Gastroesophageal sphincter (tissue), 4 donors: ENCODE measurements at regions not wholly inside any gene's neighbourhood (a gene's known extent, or its start where the extent isn't known, plus 50 kb on each side); places are given as distances from the start of the nearest gene placed in this dataset.

Experiments used
- ATAC-seq: fragments of 150-250 bp; one replicate; pipeline ENCODE4 v1.9.1; 2016; ENCODE audit warnings: mild to moderate bottlenecking, moderate library complexity
- H3K27ac ChIP-seq, 4 donors: fragments of 200-600 bp; sonication (generic) in 3 of 4; 1 replicate in 3 of 4; 2 replicates in 1 of 4; pipeline ENCODE4 v1.5.1; 2016 to 2019
- H3K27me3 ChIP-seq: fragments of 200-600 bp; sonication (generic); one replicate; pipeline ENCODE4 v1.5.1; 2019
- H3K36me3 ChIP-seq, 2 donors: fragments of 200-600 bp; sonication (generic); one replicate each; pipeline ENCODE4 v1.5.1; 2019; ENCODE audit warnings: control low read depth in 1 of 2
- H3K4me1 ChIP-seq, 3 donors: fragments of 200-600 bp; sonication (generic); 1 replicate in 2 of 3; 2 replicates in 1 of 3; pipeline ENCODE4 v1.5.1; 2016 to 2019; ENCODE audit warnings: control low read depth in 2 of 3
- H3K4me3 ChIP-seq, 2 donors: fragments of 200-600 bp; sonication (generic); one replicate each; pipeline ENCODE4 v1.5.1; 2019; ENCODE audit warnings: mild to moderate bottlenecking in 1 of 2, moderate library complexity in 1 of 2
- H3K9me3 ChIP-seq, 3 donors: fragments of 200-600 bp; sonication (generic); one replicate each; pipeline ENCODE4 v1.5.1; 2017 to 2019; ENCODE audit warnings: control low read depth in 2 of 3
- EP300 ChIP-seq: sonication (generic); formaldehyde crosslinking; IDR thresholded peaks from one replicate; pipeline ENCODE4 v1.6.1; 2017; ENCODE audit warnings: antibody characterized with exemption, mild to moderate bottlenecking
- POLR2A ChIP-seq, 2 donors: fragments of 450-650 bp; IDR thresholded peaks; one replicate each; pipeline ENCODE4 v1.6.1; 2017; ENCODE audit warnings: antibody characterized with exemption in 2 of 2, mild to moderate bottlenecking in 2 of 2, moderate library complexity in 1 of 2
- POLR2AphosphoS5 ChIP-seq: sonication (generic); formaldehyde crosslinking; IDR thresholded peaks from one replicate; pipeline ENCODE4 v1.6.1; 2017; ENCODE audit warnings: antibody characterized with exemption
- WGBS, 2 donors: methylation state at CpG; one replicate each; pipeline ENCODE4 v1.1.5; 2018; ENCODE audit warnings: low coverage in 1 of 2; 5-methylcytosine and 5-hydroxymethylcytosine counted together
- TF ChIP-seq, protein P1 (sequence below), 4 experiments: fragments of 200-600 bp in 2 of 4; fragments of 450-650 bp in 2 of 4; sonication (generic) in 1 of 4; IDR thresholded peaks; one replicate each; pipeline ENCODE4 v1.5.1; 2017 to 2019; ENCODE audit warnings: antibody characterized with exemption in 4 of 4, mild to moderate bottlenecking in 2 of 4, moderate library complexity in 2 of 4

DNA sequence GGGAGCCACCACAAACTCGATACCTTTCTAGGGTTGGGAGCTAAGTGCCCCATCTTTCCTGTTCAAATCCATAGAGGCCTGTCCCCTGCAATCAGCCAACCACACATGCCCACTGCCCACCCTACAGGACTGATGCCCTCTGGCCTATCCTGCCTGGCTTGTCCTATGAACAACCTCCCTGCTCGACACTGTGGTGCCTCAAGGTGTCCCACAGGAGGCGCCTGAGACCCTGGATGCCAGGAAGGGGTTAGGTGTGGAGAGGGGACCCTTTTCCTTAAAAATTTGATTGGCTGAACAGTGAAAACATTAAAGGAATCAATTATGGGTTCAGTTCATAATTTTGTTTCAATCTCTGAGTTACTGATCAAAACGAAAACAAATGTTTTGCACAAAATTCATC, 97.3 kb upstream of the FZD10 start:
- peaks cover 23% of the 10 kb centered on the region for H3K27me3 ChIP-seq
- WGBS, 2 donors, result 60 to 71% methylated on average over 1 to 2 of the region's 4 CpGs
- H3K36me3 ChIP-seq, result no peaks in the 10 kb centered on the region
- H3K4me3 ChIP-seq, result no peak overlapping the region
- H3K4me1 ChIP-seq, result no peaks in the 10 kb centered on the region
- no peaks in the 10 kb centered on the region for H3K9me3 ChIP-seq
- ATAC-seq, result no peak
- no peak overlapping the region for H3K27ac ChIP-seq
- TF ChIP-seq POLR2A (IDR thresholded peaks at IDR 0.05) (no peak), EP300 (no peak), POLR2AphosphoS5 (no peak)
- TF ChIP-seq, protein P1, sequence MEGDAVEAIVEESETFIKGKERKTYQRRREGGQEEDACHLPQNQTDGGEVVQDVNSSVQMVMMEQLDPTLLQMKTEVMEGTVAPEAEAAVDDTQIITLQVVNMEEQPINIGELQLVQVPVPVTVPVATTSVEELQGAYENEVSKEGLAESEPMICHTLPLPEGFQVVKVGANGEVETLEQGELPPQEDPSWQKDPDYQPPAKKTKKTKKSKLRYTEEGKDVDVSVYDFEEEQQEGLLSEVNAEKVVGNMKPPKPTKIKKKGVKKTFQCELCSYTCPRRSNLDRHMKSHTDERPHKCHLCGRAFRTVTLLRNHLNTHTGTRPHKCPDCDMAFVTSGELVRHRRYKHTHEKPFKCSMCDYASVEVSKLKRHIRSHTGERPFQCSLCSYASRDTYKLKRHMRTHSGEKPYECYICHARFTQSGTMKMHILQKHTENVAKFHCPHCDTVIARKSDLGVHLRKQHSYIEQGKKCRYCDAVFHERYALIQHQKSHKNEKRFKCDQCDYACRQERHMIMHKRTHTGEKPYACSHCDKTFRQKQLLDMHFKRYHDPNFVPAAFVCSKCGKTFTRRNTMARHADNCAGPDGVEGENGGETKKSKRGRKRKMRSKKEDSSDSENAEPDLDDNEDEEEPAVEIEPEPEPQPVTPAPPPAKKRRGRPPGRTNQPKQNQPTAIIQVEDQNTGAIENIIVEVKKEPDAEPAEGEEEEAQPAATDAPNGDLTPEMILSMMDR (IDR thresholded peaks at IDR 0.05), result no peak

DNA sequence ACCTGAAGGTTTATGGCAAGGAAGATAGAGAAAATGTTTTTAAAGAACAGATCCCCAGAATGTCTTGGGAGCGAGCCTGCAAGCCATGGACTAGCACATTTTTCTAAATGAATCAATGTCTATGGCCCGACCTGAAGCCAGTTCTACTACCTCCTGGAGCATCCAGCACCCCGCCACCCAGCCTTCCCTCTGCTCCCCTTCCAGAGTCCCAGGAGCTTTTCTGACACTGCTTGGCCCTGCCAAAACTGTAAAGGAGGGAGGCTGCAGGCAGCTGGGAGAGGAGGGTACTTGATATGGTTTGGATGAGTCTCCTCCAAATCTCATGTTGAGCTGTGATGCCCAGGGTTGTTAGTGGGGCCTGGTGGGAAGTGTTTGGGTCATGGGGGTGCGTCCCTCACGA, 95.5 kb upstream of the FZD10 start:
- WGBS, 2 donors, result 70% methylated on average over 2 of the region's 5 CpGs; no CpG with 5 or more reads in 1 of the 2 donors

DNA sequence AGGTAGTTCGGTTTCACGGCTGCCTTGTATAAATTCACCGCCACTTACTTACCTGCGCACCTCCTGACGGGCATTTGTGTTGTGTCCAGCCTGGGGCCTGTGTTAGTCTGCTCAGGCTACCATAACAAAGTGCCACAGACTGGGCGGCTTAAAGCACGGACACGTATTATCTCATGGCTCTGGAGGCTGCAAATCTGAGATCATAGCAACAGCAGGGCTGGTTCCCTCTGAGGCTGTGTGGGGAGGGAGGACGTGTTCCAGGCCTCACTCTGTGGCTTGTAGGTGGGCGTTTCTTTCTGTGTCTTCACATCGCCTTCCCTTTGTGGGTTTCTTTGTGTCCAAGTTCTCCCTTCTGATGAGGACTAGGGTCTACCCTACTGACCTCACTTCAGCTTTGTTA, 93.5 kb upstream of the FZD10 start:
- H3K36me3 ChIP-seq, result no peaks in the 10 kb centered on the region
- 65% methylated on average over 4 of the region's 11 CpGs; no CpG with 5 or more reads in 1 of the 2 donors for WGBS, 2 donors
- H3K4me1 ChIP-seq, result no peaks in the 10 kb centered on the region
- peaks cover 30% of the 10 kb centered on the region for H3K27me3 ChIP-seq
- no peak for ATAC-seq
- H3K4me3 ChIP-seq, result no peak overlapping the region
- TF ChIP-seq EP300 (no peak), POLR2AphosphoS5 (no peak), POLR2A (IDR thresholded peaks at IDR 0.05) (no peak)
- TF ChIP-seq, protein P1 (IDR thresholded peaks at IDR 0.05), result no peak
- no peaks in the 10 kb centered on the region for H3K9me3 ChIP-seq
- H3K27ac ChIP-seq, result no peak overlapping the region

More for the DNA sequence above, 95.5 kb upstream of the FZD10 start:
- Histone ChIP-seq H3K4me1 (no peaks in the 10 kb centered on the region), H3K9me3 (no peaks in the 10 kb centered on the region), H3K36me3 (no peaks in the 10 kb centered on the region), H3K4me3 (no peak overlapping the region), H3K27me3 (peaks cover 16% of the 10 kb centered on the region), H3K27ac (no peak overlapping the region)
- ATAC-seq, result no peak
- TF ChIP-seq POLR2A (IDR thresholded peaks at IDR 0.05) (no peak), EP300 (no peak), POLR2AphosphoS5 (no peak)
- TF ChIP-seq, protein P1 (IDR thresholded peaks at IDR 0.05), result no peak

DNA sequence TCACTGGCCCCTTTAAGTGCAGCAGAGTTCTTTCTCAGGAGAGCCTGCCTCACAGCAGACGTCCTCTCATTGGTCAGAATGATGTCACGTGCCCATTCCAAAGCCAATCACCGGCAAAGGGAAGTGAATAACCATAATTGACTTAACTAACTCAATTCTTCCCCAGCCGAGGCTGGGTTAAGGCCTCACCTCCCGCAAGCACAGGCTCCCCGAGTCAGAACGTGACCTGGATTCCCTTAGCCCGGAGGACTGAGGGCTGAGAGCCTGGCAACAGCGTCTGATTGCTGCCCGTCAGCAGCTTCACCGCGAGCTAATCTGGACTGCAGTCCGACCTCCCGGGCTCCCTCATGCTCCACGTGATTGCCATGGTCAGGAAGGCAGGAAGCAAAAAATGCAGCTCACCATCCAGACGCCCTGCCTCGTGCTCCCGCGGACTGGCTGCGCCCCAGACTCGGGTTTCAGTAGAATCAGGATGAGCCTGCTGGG, 92.1 kb upstream of the FZD10 start:
- no peak for ATAC-seq
- H3K36me3 ChIP-seq, result no peaks in the 10 kb centered on the region
- TF ChIP-seq EP300 (no peak), POLR2A (IDR thresholded peaks at IDR 0.05) (no peak), POLR2AphosphoS5 (no peak)
- TF ChIP-seq, protein P1 (IDR thresholded peaks at IDR 0.05), result no peak
- peaks cover 43% of the 10 kb centered on the region for H3K27me3 ChIP-seq
- no peaks in the 10 kb centered on the region for H3K9me3 ChIP-seq
- H3K4me3 ChIP-seq, result no peak overlapping the region
- WGBS, 2 donors, result 55% methylated on average over 4 of the region's 21 CpGs; no CpG with 5 or more reads in 1 of the 2 donors
- H3K27ac ChIP-seq, result no peak overlapping the region
- no peaks in the 10 kb centered on the region for H3K4me1 ChIP-seq

DNA sequence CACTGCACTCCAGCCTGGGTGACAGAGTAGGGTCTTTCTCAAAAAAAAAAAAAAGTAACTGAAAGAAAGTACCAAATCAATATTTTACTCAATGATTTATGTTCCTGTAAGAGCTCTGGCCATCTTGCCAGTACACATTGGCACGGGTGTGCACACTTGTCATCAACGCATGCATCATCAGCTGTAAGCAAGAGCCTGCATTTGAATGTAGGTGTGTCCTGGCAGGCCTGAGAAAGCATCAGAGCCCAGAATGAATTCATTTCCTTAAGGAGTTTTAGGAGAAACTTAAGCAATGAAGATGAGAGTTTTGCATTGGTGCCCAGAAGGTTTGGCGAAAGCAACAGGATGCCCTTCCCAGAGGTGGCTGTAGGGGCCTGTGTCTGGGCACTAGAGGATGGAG, 88.5 kb upstream of the FZD10 start:
- peaks cover 42% of the 10 kb centered on the region for H3K27me3 ChIP-seq
- no peak for ATAC-seq
- H3K4me3 ChIP-seq, result no peak overlapping the region
- no peak overlapping the region for H3K27ac ChIP-seq
- 82 to 83% methylated on average over 3 of the region's 3 CpGs for WGBS, 2 donors
- H3K4me1 ChIP-seq, result no peaks in the 10 kb centered on the region
- H3K9me3 ChIP-seq, result no peaks in the 10 kb centered on the region
- no peaks in the 10 kb centered on the region for H3K36me3 ChIP-seq
- TF ChIP-seq, protein P1 (IDR thresholded peaks at IDR 0.05), result no peak
- TF ChIP-seq POLR2A (IDR thresholded peaks at IDR 0.05) (no peak), EP300 (no peak), POLR2AphosphoS5 (no peak)
